ENCODE measurements at regions not wholly inside any gene's neighbourhood (a gene's known extent, or its start where the extent isn't known, plus 50 kb on each side); places are given as distances from the start of the nearest gene placed in this dataset.

DNA sequence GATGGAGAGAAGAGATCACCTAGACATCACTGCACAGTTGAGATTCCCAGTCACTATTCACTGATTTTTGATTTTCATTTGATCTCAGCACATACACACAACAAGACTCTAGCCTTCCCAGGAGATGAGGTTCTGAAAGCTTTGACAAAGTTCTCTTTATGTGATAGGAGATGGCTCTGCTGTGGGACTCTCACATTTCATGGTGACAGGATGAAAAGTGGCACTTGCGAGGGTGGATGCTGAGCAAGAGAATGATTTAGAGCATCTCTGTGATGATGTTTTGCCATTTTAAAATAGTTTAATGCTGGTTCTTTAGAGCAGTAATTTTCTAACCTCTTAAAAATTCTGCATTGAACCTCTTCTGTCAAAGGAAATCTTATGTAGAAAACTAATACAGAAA lies 113.3 kb upstream of the CA10 start (continued):
- TF ChIP-seq, protein P1, sequence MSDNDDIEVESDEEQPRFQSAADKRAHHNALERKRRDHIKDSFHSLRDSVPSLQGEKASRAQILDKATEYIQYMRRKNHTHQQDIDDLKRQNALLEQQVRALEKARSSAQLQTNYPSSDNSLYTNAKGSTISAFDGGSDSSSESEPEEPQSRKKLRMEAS (IDR thresholded peaks at IDR 0.05; ENCODE audit: low read depth), result no peak
- no peak for TF ChIP-seq EP300 (IDR thresholded peaks at IDR 0.05; ENCODE audit: borderline replicate concordance in 1 of 2, low read depth in 1 of 2, low read length in 1 of 2)

DNA sequence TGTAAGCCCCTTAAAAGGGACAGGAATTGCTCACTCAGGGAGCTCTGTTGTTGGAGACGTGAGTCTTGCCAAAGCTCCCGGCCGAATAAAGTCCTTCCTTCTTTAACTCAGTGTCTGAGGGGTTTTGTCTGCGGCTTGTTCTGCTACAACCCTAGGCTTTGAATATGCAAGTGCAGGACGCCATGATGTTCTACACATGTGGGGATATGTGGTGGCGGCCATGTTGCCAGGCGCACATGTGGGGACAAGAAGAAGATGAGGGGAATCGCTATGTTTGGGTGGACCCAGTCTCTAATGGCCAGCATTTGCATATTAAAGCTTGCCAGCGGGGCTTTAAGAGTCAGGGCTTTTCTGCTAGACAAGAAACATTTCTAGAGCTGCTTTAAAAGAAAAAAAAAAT lies 96.8 kb upstream of the CA10 start:
- H3F3A ChIP-seq (replicated peaks; ENCODE audit: insufficient read depth), result no peaks in the 10 kb centered on the region
- H4K20me1 ChIP-seq (ENCODE audit: insufficient read depth), result no peaks in the 10 kb centered on the region
- ChIA-PET CTCF (interaction anchor here (1.7 kb wide), 1 partner anchor 9 kb away, joined by 5 read pairs; no protein-coding TSS in a partner anchor), POLR2A (no interaction called here)
- H3K27me3 ChIP-seq (ENCODE audit: insufficient read depth), result no peaks in the 10 kb centered on the region
- no peak overlapping the region for H3K4me3 ChIP-seq (ENCODE audit: low read depth in 2 of 2, low read length in 1 of 2)
- H3K9me3 ChIP-seq, result no peaks in the 10 kb centered on the region
- 30% methylated on average over 9 of the region's 9 CpGs for WGBS (ENCODE audit: low lambda C conversion rate)
- H3K9ac ChIP-seq, result no peak overlapping the region
- no peaks in the 10 kb centered on the region for H3K9me2 ChIP-seq
- TF ChIP-seq CHD2 (IDR thresholded peaks at IDR 0.05; ENCODE audit: low read length, partially characterized antibody) (no peak), NFIC (IDR thresholded peaks at IDR 0.05; ENCODE audit: borderline replicate concordance) (no peak), RXRA (IDR thresholded peaks at IDR 0.05; ENCODE audit: borderline replicate concordance, low read depth) (no peak), TAF1 (IDR thresholded peaks at IDR 0.05; ENCODE audit: borderline replicate concordance, low read depth, low read length) (no peak), FOSL2 (IDR thresholded peaks at IDR 0.05; ENCODE audit: borderline replicate concordance, low read depth) (no peak), NRF1 (IDR thresholded peaks at IDR 0.05; ENCODE audit: low read depth, low read length) (no peak), FOXM1 (IDR thresholded peaks at IDR 0.05; ENCODE audit: low read depth) (no peak), RFX5 (IDR thresholded peaks at IDR 0.05; ENCODE audit: low read length) (no peak), ELF1 (IDR thresholded peaks at IDR 0.05) (no peak), YY1 (IDR thresholded peaks at IDR 0.05; ENCODE audit: low read depth) (no peak), MXI1 (IDR thresholded peaks at IDR 0.05; ENCODE audit: low read depth, low read length) (no peak), SMC3 (IDR thresholded peaks at IDR 0.05; ENCODE audit: low read depth, low read length) (no peak), SIN3A (IDR thresholded peaks at IDR 0.05; ENCODE audit: borderline replicate concordance, low read depth, low read length) (no peak), RCOR1 (IDR thresholded peaks at IDR 0.05; ENCODE audit: low read length) (no peak)
- TF ChIP-seq, protein P2, sequence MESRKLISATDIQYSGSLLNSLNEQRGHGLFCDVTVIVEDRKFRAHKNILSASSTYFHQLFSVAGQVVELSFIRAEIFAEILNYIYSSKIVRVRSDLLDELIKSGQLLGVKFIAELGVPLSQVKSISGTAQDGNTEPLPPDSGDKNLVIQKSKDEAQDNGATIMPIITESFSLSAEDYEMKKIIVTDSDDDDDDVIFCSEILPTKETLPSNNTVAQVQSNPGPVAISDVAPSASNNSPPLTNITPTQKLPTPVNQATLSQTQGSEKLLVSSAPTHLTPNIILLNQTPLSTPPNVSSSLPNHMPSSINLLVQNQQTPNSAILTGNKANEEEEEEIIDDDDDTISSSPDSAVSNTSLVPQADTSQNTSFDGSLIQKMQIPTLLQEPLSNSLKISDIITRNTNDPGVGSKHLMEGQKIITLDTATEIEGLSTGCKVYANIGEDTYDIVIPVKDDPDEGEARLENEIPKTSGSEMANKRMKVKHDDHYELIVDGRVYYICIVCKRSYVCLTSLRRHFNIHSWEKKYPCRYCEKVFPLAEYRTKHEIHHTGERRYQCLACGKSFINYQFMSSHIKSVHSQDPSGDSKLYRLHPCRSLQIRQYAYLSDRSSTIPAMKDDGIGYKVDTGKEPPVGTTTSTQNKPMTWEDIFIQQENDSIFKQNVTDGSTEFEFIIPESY (IDR thresholded peaks at IDR 0.05; ENCODE audit: borderline replicate concordance, low read depth), result no peak
- TF ChIP-seq, protein P3, sequence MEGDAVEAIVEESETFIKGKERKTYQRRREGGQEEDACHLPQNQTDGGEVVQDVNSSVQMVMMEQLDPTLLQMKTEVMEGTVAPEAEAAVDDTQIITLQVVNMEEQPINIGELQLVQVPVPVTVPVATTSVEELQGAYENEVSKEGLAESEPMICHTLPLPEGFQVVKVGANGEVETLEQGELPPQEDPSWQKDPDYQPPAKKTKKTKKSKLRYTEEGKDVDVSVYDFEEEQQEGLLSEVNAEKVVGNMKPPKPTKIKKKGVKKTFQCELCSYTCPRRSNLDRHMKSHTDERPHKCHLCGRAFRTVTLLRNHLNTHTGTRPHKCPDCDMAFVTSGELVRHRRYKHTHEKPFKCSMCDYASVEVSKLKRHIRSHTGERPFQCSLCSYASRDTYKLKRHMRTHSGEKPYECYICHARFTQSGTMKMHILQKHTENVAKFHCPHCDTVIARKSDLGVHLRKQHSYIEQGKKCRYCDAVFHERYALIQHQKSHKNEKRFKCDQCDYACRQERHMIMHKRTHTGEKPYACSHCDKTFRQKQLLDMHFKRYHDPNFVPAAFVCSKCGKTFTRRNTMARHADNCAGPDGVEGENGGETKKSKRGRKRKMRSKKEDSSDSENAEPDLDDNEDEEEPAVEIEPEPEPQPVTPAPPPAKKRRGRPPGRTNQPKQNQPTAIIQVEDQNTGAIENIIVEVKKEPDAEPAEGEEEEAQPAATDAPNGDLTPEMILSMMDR (IDR thresholded peaks at IDR 0.05), result no peak
- TF ChIP-seq, protein P4, sequence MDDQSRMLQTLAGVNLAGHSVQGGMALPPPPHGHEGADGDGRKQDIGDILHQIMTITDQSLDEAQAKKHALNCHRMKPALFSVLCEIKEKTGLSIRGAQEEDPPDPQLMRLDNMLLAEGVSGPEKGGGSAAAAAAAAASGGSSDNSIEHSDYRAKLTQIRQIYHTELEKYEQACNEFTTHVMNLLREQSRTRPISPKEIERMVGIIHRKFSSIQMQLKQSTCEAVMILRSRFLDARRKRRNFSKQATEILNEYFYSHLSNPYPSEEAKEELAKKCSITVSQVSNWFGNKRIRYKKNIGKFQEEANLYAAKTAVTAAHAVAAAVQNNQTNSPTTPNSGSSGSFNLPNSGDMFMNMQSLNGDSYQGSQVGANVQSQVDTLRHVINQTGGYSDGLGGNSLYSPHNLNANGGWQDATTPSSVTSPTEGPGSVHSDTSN (IDR thresholded peaks at IDR 0.05), result no peak
- TF ChIP-seq, protein P5, sequence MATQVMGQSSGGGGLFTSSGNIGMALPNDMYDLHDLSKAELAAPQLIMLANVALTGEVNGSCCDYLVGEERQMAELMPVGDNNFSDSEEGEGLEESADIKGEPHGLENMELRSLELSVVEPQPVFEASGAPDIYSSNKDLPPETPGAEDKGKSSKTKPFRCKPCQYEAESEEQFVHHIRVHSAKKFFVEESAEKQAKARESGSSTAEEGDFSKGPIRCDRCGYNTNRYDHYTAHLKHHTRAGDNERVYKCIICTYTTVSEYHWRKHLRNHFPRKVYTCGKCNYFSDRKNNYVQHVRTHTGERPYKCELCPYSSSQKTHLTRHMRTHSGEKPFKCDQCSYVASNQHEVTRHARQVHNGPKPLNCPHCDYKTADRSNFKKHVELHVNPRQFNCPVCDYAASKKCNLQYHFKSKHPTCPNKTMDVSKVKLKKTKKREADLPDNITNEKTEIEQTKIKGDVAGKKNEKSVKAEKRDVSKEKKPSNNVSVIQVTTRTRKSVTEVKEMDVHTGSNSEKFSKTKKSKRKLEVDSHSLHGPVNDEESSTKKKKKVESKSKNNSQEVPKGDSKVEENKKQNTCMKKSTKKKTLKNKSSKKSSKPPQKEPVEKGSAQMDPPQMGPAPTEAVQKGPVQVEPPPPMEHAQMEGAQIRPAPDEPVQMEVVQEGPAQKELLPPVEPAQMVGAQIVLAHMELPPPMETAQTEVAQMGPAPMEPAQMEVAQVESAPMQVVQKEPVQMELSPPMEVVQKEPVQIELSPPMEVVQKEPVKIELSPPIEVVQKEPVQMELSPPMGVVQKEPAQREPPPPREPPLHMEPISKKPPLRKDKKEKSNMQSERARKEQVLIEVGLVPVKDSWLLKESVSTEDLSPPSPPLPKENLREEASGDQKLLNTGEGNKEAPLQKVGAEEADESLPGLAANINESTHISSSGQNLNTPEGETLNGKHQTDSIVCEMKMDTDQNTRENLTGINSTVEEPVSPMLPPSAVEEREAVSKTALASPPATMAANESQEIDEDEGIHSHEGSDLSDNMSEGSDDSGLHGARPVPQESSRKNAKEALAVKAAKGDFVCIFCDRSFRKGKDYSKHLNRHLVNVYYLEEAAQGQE (IDR thresholded peaks at IDR 0.05; ENCODE audit: low read depth, low read length), result no peak
- TF ChIP-seq, protein P6, sequence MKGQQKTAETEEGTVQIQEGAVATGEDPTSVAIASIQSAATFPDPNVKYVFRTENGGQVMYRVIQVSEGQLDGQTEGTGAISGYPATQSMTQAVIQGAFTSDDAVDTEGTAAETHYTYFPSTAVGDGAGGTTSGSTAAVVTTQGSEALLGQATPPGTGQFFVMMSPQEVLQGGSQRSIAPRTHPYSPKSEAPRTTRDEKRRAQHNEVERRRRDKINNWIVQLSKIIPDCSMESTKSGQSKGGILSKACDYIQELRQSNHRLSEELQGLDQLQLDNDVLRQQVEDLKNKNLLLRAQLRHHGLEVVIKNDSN (IDR thresholded peaks at IDR 0.05; ENCODE audit: borderline replicate concordance, low read depth), result no peak
- TF ChIP-seq, protein P7, sequence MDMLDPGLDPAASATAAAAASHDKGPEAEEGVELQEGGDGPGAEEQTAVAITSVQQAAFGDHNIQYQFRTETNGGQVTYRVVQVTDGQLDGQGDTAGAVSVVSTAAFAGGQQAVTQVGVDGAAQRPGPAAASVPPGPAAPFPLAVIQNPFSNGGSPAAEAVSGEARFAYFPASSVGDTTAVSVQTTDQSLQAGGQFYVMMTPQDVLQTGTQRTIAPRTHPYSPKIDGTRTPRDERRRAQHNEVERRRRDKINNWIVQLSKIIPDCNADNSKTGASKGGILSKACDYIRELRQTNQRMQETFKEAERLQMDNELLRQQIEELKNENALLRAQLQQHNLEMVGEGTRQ (IDR thresholded peaks at IDR 0.05; ENCODE audit: borderline replicate concordance, low read depth, low read length), result no peak
- no peak overlapping the region for H3K27ac ChIP-seq (ENCODE audit: low read depth in 2 of 2, low read length in 1 of 2)
- no peaks in the 10 kb centered on the region for H3K36me3 ChIP-seq (replicated peaks in 1 of 2; ENCODE audit: control insufficient read depth in 1 of 2, insufficient read depth in 2 of 2, low read length in 1 of 2)
- H3K4me1 ChIP-seq (ENCODE audit: control insufficient read depth in 1 of 2, insufficient read depth in 2 of 2, low read depth in 1 of 2, low read length in 1 of 2), result no peaks in the 10 kb centered on the region
- DNase-seq, result no peak
- H3K4me2 ChIP-seq, result no peak overlapping the region
- H3K79me2 ChIP-seq (ENCODE audit: insufficient read depth), result no peaks in the 10 kb centered on the region
- no peak overlapping the region for H2AFZ ChIP-seq (ENCODE audit: low read depth)
